ENCODE measurements at regions not wholly inside any gene's neighbourhood (a gene's known extent, or its start where the extent isn't known, plus 50 kb on each side); places are given as distances from the start of the nearest gene placed in this dataset.

- no peak for DNase-seq (ENCODE audit: low spot score)
Measured at GRCh38 chr17:72409405-72410002, 288.7 kb downstream of the SOX9 start.

DNA sequence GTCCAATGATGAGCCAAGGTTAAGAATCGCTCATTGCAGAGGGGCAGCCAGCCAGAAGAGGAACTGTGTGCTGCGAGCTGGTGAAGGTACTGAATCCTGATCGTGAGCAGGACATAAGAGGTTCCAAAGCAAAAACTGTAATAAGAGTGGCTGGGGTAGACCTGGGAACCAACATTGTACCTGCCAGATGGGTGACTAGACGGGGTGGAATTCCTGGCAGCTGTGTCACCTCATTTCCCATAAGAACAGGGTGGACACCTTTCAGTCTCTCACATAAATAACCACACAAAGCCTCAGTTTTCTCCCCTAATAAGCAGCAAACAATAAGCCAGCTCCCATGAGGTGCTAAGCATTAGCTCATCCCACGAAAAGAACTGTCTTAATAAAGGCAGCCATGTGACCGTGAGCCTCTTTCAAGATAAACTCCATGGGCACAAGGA lies 290.3 kb downstream of the SOX9 start:
- no peak for DNase-seq (ENCODE audit: low spot score)

- no peak for DNase-seq (ENCODE audit: low spot score)
Measured at GRCh38 chr17:72412650-72413076, 291.8 kb downstream of the SOX9 start.

GRCh38 chr17:72413077-72414031 lies 292.5 kb downstream of the SOX9 start:
- no peak for DNase-seq (ENCODE audit: low spot score)

DNA sequence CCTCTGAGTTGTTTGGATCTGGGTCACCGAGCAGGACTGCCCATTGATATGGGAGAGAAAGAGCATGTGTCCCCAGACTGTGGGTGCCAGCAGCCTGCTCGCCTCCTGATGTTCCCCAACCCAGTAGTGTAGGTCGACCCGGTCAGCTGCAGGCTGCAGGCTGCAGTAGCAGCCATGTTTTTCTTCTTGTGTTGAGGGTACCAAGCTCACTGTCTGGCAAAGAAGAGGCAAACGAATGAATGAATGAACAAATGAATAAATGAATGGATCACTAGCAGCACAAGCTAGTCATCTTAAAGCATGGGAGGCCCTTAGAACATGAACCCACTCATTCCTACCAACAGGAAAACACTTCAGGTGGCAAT lies 293.2 kb downstream of the SOX9 start:
- no peak for DNase-seq (ENCODE audit: low spot score)

DNA sequence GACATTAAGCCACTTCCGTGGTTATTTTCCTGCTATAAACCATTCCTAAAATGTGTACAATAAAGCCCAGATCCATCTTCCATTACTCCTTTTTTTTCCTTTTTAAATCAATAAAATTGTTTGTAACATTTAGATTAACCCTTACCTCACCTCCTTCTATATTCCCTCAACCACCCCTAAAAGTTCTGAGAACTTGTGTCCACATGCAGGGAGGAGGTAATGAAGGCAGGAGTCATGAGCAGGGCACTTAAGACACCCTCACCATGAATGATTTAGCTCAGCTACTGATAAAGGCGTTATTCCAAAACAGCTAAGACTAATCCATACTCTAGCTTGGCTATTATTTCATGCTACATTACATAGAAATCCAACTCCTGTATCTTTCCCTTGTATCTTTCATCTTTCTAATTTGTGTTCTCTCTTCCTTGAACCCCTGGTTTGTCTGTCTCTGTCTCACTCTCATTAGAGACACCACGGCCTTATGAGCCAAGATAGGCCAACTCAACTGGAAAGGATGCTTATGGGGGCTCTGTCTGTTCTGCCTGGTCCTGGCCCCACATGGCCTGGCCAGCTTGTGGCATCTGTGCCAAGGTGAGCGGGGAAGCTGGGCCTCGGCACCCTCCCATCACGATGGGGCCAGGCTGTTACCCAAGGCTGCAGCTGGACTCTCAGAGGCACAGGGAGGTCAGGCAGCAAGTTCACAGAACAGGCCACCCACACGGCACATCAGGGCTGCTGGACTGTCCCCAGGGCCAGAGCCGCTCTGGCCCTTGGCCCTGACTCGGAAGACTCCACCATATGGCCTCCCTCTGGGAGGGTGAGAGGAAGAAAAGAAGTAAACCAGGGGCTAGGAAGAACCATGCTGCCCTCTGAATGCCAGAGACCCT lies 294.4 kb downstream of the SOX9 start:
- DNase-seq (ENCODE audit: low spot score) = no peak

DNA sequence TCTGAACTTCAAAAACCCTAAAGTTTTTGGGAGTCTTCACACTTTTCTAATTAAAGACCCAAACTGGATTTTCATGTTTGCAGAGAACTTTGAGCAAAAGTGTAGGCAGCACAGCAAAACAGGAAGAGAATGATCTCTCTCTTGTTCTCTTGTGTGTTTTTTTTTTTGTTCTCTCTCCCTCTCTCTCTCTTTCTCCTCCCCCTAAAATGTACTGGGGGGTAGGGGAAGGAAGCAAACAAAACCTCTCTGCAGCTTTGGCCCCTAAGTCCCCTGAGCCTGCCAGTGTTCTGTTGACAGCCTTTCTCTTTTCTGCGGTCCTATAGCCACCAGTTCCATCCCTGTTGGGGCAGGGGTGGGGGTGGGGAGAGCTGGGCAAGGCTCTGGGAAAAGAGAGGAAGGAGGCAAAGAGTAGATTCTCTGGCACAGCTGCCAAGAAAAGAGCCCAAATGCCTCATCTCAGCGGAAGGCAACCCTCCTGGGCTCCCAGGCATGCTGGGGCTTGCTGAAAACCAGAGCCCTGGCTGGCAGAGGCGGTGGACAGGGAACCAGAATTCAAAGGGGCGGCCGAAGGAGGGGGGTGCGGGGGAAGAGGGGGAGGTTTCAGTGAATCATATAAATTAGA lies 295.3 kb downstream of the SOX9 start:
- no peak for DNase-seq (ENCODE audit: low spot score)

DNA sequence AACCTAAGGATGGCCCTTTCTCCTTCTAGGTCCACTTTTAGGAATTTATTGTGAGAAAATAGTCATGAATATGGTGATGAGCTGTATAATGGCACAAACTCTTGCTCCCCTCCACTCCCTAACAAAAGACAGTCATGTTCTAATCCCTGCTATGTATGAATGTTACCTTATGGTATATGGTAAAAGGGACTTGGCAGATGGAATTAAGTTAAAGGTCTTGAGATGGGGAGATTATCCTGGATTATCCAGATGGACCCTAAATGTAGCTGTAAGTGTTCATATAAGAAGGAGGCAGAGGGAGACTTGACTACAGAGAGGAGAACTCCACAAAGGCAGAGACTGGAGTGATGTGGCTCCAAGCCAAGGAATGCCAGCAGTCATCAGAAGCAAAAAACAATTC lies 296.1 kb downstream of the SOX9 start:
- DNase-seq (ENCODE audit: low spot score) = no peak

- DNase-seq (ENCODE audit: low spot score) = no peak
Measured at GRCh38 chr17:72417627-72418026, 296.8 kb downstream of the SOX9 start.

DNA sequence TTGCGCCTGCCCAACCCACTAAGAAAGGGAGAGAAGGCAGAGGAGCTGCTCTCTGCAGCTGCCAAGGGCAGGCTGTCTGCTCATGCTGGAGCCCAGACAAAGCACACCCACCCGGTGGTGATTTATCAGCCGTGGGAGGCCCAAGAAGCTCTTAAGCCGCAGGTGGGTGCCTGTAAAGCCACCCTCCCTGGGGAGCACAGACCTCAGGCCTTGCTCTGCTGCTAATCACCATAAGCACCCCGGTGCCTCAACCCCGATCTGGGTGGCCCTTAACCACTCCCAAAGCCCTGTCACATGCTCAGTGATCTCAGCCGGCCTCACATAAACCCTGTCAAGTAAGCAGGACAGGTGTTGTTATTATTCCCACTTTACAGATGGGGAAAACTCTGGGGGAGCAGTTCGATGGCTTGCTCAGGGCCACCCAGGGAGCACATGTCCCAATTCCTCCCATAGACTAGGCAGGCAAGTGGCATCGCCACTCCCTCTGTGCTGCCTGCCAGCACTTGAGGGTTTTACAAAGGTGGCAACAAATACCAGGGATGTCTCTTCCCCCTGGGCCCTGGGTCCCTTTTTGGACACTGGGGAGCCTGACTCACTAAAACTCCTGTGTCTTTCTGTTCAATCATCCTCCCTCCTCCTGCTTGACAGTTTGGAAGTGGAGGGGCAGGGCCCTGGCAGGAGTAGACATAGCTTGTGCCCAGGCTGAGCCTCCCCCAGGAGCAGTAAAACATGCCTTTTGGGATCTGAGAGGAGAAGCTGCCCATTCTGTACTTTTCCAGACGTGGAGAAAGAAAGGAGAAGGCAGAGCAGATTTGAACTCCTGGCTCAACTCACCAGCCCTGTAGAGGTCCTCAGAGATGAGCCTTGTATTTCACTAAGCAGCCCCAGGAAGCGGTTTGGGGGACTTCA lies 299.3 kb downstream of the SOX9 start:
- no peak for DNase-seq (ENCODE audit: low spot score)

GRCh38 chr17:72420775-72421127 lies 299.9 kb downstream of the SOX9 start:
- DNase-seq (ENCODE audit: low spot score) = no peak

GRCh38 chr17:72421128-72422092 lies 300.6 kb downstream of the SOX9 start:
- DNase-seq (ENCODE audit: low spot score) = peak; percentile 65

DNA sequence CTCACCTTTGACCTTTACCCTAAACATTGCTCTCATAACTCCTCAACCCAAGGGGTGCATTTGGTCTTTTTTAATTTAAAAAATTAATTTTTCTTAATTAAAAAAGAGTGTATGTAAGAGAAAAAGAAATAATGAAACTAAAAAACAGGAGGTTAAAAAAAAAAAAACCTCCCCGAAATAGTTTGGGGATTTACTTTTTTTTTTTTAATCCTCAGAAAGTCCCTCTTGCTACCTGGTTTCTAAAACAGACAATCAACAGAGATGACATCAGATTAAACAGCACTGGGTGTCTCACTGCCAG lies 301.3 kb downstream of the SOX9 start:
- DNase-seq (ENCODE audit: low spot score) = no peak

DNA sequence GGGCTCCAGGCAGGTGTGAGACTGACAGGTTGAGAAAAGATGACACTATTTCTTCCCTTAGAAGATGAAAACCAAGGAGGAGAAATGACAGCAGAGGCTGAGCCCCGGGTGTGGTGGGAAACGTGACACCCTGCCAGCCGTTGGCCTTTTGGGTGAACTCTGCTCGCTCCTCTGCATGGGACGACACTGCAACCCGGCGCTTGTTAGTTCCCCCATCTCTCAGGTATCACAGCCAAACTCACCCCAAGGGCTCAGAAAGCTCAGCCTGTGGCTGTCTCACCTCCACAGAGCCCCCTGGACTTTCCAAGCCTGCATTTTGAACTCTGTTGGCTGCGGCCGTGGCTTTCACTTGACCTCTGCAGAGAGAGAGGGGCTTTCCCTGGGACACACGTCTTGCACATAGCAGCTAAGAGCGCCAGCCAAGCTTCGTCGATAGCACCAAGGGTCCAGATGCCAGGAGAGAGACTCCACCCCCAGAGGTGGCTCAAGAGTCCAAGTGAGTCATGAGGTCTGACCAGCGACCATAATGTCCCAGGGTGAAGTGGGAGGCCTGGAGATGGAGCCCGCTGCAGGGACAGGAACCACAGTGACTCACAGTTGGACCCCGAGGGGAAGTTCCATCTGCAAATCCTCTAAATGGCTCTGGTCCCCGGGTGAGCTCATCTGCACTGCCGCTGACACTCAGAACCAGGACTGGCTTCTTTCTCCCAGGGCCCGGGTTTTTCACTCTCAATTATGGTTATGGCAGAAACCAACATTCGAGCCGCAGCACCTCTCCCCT lies 301.9 kb downstream of the SOX9 start:
- no peak for DNase-seq (ENCODE audit: low spot score)

- DNase-seq (ENCODE audit: low spot score) = no peak
Measured at GRCh38 chr17:72423286-72423589, 302.4 kb downstream of the SOX9 start.

DNA sequence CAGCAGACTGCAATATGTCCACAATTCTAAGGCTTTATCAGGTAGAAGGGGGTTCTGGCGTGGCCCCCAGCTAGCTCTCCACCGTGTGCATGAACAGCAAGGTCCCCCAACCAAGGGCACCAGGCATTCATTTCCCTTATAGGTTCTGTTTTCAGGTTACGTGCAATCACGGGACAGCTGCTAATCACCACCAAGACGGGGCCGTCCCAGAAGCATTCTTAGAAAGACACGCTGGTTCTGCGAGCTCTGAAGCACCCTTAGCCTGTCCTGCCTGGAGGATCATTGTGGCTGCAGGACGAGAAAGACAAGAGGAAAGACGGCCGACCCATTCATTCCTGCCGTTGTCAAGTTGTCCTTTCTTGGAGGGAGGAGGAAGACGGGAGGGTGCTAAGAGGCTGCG lies 302.9 kb downstream of the SOX9 start:
- DNase-seq (ENCODE audit: low spot score) = no peak

GRCh38 chr17:72424505-72425117 lies 303.8 kb downstream of the SOX9 start:
- DNase-seq (ENCODE audit: low spot score) = no peak

- no peak for DNase-seq (ENCODE audit: low spot score)
Measured at GRCh38 chr17:72425133-72425793, 304.4 kb downstream of the SOX9 start.

- DNase-seq (ENCODE audit: low spot score) = no peak
Measured at GRCh38 chr17:72425794-72426168, 305.0 kb downstream of the SOX9 start.

Measured in HuH-7.5 (cell line).